ENCODE measurements at regions not wholly inside any gene's neighbourhood (a gene's known extent, or its start where the extent isn't known, plus 50 kb on each side); places are given as distances from the start of the nearest gene placed in this dataset.
"Not testable (repeated sequence)": the region's sequence is repeated elsewhere in the genome, so short reads cannot be mapped to it uniquely, and the experiment has no call there.

GRCh38 chr3:140863580-140864009, 78.0 kb upstream of the SLC25A36 start:
- WGBS (ENCODE audit: insufficient coverage): 6% methylated on average over 6 of the region's 6 CpGs
- DNase-seq (peak in 1 of 2 donors; percentile 62), ATAC-seq (no peak)
- intact Hi-C loops (cut with micrococcal nuclease): loop anchor here (10.0 kb wide), 1 partner anchor 1749 kb away; no protein-coding TSS in a partner anchor
- Mint-ChIP-seq H3K9me3 (no peaks in the 10 kb centered on the region), H3K4me1 (peaks cover 0 to 4% of the 10 kb centered on the region in 2 donors), H3K27me3 (ENCODE audit: low read depth in 2 of 2) (peaks cover 5 to 30% of the 10 kb centered on the region in 2 donors), H3K36me3 (no peaks in the 10 kb centered on the region), H3K27ac (no peak overlapping the region), H3K4me3 (no peak overlapping the region)
- Histone ChIP-seq H3K27me3 (ENCODE audit: control insufficient read depth, insufficient read depth, low read length) (no peaks in the 10 kb centered on the region), H3K27ac (ENCODE audit: low read length) (no peak overlapping the region), H3K4me3 (ENCODE audit: low read length) (no peak overlapping the region), H3K9me3 (ENCODE audit: control insufficient read depth, insufficient read depth, low read length) (no peaks in the 10 kb centered on the region), H3K4me1 (ENCODE audit: control insufficient read depth, insufficient read depth, low read length) (peaks cover 3% of the 10 kb centered on the region), H3K36me3 (ENCODE audit: control insufficient read depth, insufficient read depth, low read length) (no peaks in the 10 kb centered on the region)
- peak; percentile 55 for TF ChIP-seq CTCF (IDR thresholded peaks at IDR 0.05)

GRCh38 chr3:140870351-140870750, 71.3 kb upstream of the SLC25A36 start:
- no peak for TF ChIP-seq CTCF (IDR thresholded peaks at IDR 0.05)

GRCh38 chr3:140871022-140871421, 70.6 kb upstream of the SLC25A36 start:
- no peak for TF ChIP-seq CTCF (IDR thresholded peaks at IDR 0.05)
- DNase-seq: no peak
- Mint-ChIP-seq H3K9me3 (no peaks in the 10 kb centered on the region), H3K27me3 (ENCODE audit: low read depth in 2 of 2) (peaks cover 3 to 17% of the 10 kb centered on the region in 2 donors), H3K27ac (no peak overlapping the region), H3K4me3 (no peak overlapping the region), H3K36me3 (no peaks in the 10 kb centered on the region), H3K4me1 (no peaks in the 10 kb centered on the region)
- H3K27ac ChIP-seq (ENCODE audit: low read length): no peak overlapping the region
- intact Hi-C loops (cut with micrococcal nuclease): no loop called here
- no peaks in the 10 kb centered on the region for H3K36me3 ChIP-seq (ENCODE audit: control insufficient read depth, insufficient read depth, low read length)
- no peaks in the 10 kb centered on the region for H3K4me1 ChIP-seq (ENCODE audit: control insufficient read depth, insufficient read depth, low read length)
- peaks cover 2% of the 10 kb centered on the region for H3K9me3 ChIP-seq (ENCODE audit: control insufficient read depth, insufficient read depth, low read length)
- ATAC-seq: no peak
- H3K27me3 ChIP-seq (ENCODE audit: control insufficient read depth, insufficient read depth, low read length): no peaks in the 10 kb centered on the region
- no peak overlapping the region for H3K4me3 ChIP-seq (ENCODE audit: low read length)
- WGBS (ENCODE audit: insufficient coverage): 87% methylated on average over 2 of the region's 2 CpGs

More at GRCh38 chr3:140870351-140870750, 71.3 kb upstream of the SLC25A36 start:
- Mint-ChIP-seq H3K27ac (no peak overlapping the region), H3K4me3 (no peak overlapping the region), H3K9me3 (no peaks in the 10 kb centered on the region), H3K36me3 (no peaks in the 10 kb centered on the region), H3K27me3 (ENCODE audit: low read depth in 2 of 2) (peaks cover 3 to 17% of the 10 kb centered on the region in 2 donors), H3K4me1 (no peaks in the 10 kb centered on the region)
- Histone ChIP-seq H3K36me3 (ENCODE audit: control insufficient read depth, insufficient read depth, low read length) (no peaks in the 10 kb centered on the region), H3K9me3 (ENCODE audit: control insufficient read depth, insufficient read depth, low read length) (peaks cover 2% of the 10 kb centered on the region), H3K27me3 (ENCODE audit: control insufficient read depth, insufficient read depth, low read length) (no peaks in the 10 kb centered on the region), H3K4me1 (ENCODE audit: control insufficient read depth, insufficient read depth, low read length) (no peaks in the 10 kb centered on the region), H3K4me3 (ENCODE audit: low read length) (no peak overlapping the region), H3K27ac (ENCODE audit: low read length) (no peak overlapping the region)
- intact Hi-C loops (cut with micrococcal nuclease): no loop called here
- ATAC-seq (peak in 1 of 3 donors; percentile 5), DNase-seq (no peak)
- 87% methylated on average over 4 of the region's 4 CpGs for WGBS (ENCODE audit: insufficient coverage)

GRCh38 chr3:140872165-140872564, 69.5 kb upstream of the SLC25A36 start:
- intact Hi-C loops (cut with micrococcal nuclease); H3K9me3 Mint-ChIP-seq; DNase-seq; H3K4me1 Mint-ChIP-seq; H3K36me3 Mint-ChIP-seq; H3K4me3 ChIP-seq (ENCODE audit: low read length); H3K27me3 ChIP-seq (ENCODE audit: control insufficient read depth, insufficient read depth, low read length); H3K4me3 Mint-ChIP-seq; H3K27ac Mint-ChIP-seq; ATAC-seq; H3K27ac ChIP-seq (ENCODE audit: low read length); H3K36me3 ChIP-seq (ENCODE audit: control insufficient read depth, insufficient read depth, low read length); H3K4me1 ChIP-seq (ENCODE audit: control insufficient read depth, insufficient read depth, low read length); H3K9me3 ChIP-seq (ENCODE audit: control insufficient read depth, insufficient read depth, low read length): not testable (repeated sequence)
- WGBS (ENCODE audit: insufficient coverage): 53% methylated on average over 4 of the region's 4 CpGs
- peaks cover 6 to 10% of the 10 kb centered on the region in 2 donors for H3K27me3 Mint-ChIP-seq (ENCODE audit: low read depth in 2 of 2)
